SK-N-SH (cell line): ENCODE measurements at regions not wholly inside any gene's neighbourhood (a gene's known extent, or its start where the extent isn't known, plus 50 kb on each side); places are given as distances from the start of the nearest gene placed in this dataset.

Experiments
- CTCF ChIA-PET: fragments of 300-600, 350-600 bp; formaldehyde crosslinking; extraction: SDS; loops from one replicate; lab custom pipeline; 2021; lab: Yijun Ruan, JAX
- POLR2A ChIA-PET: fragments of 350-600 bp; sonication (Branson Sonifier 250); formaldehyde crosslinking; extraction: SDS; loops from one replicate; lab custom pipeline; 2020; ENCODE audit warnings: antibody characterized with exemption, inconsistent platforms; lab: Yijun Ruan, JAX
- DNase-seq: peaks from one replicate; pipeline ENCODE4 v3.0.0; 2012
- H2AFZ ChIP-seq: fragments of 200-600 bp; sonication (generic); 2 replicates; pipeline ENCODE4 v1.8.1; 2016; ENCODE audit warnings: antibody characterized with exemption, mild to moderate bottlenecking, low read depth
- H3F3A ChIP-seq: fragments of 200-600 bp; sonication (generic); replicated peaks from 2 replicates; pipeline ENCODE3; 2016; ENCODE audit warnings: antibody characterized with exemption, mild to moderate bottlenecking; ENCODE audit not compliant: insufficient read depth
- H3K27ac ChIP-seq, 2 experiments: fragments of 200-500 bp in 1 of 2; fragments of 200-600 bp in 1 of 2; sonication (Bioruptor generic) in 1 of 2; sonication (generic), shearing (Covaris generic) in 1 of 2; 2 replicates each; pipeline versions ENCODE4 v1.5.1 to v1.6.1; 2014 to 2016; ENCODE audit warnings: low read depth in 2 of 2, inconsistent platforms in 1 of 2, low read length in 1 of 2, mild to moderate bottlenecking in 1 of 2, mixed read lengths in 1 of 2
- H3K27me3 ChIP-seq: fragments of 200-600 bp; sonication (generic), shearing (Covaris generic); 2 replicates; pipeline ENCODE4 v1.6.1; 2016; ENCODE audit warnings: mixed run types; ENCODE audit not compliant: insufficient read depth
- H3K36me3 ChIP-seq, 2 experiments: fragments of 200-500 bp in 1 of 2; fragments of 200-600 bp in 1 of 2; sonication (Bioruptor generic) in 1 of 2; sonication (generic) in 1 of 2; replicated peaks in 1 of 2; 2 replicates each; pipeline versions ENCODE3 to v1.5.1; 2014 to 2016; ENCODE audit warnings: low read length in 1 of 2, mild to moderate bottlenecking in 1 of 2; ENCODE audit not compliant: insufficient read depth in 2 of 2, control insufficient read depth in 1 of 2
- H3K4me1 ChIP-seq, 2 experiments: fragments of 200-500 bp in 1 of 2; fragments of 200-600 bp in 1 of 2; sonication (Bioruptor generic) in 1 of 2; sonication (generic), shearing (Covaris generic) in 1 of 2; 2 replicates each; pipeline versions ENCODE4 v1.5.1 to v1.6.1; 2014 to 2016; ENCODE audit warnings: low read depth in 1 of 2, low read length in 1 of 2, mixed run types in 1 of 2; ENCODE audit not compliant: insufficient read depth in 2 of 2, control insufficient read depth in 1 of 2
- H3K4me2 ChIP-seq: fragments of 200-600 bp; sonication (generic), shearing (Covaris generic); 2 replicates; pipeline ENCODE4 v1.6.1; 2017; ENCODE audit warnings: mixed run types
- H3K4me3 ChIP-seq, 2 experiments: fragments of 200-500 bp in 1 of 2; fragments of 200-600 bp in 1 of 2; sonication (Bioruptor generic) in 1 of 2; sonication (generic), shearing (Covaris generic) in 1 of 2; 2 replicates each; pipeline versions ENCODE4 v1.5.1 to v1.8.1; 2014 to 2016; ENCODE audit warnings: low read depth in 2 of 2, inconsistent platforms in 1 of 2, low read length in 1 of 2, mild to moderate bottlenecking in 1 of 2, mixed read lengths in 1 of 2, moderate library complexity in 1 of 2
- H3K79me2 ChIP-seq: fragments of 200-600 bp; sonication (generic); 2 replicates; pipeline ENCODE4 v1.8.1; 2017; ENCODE audit warnings: mild to moderate bottlenecking; ENCODE audit not compliant: insufficient read depth
- H3K9ac ChIP-seq: fragments of 200-600 bp; sonication (generic); 2 replicates; pipeline ENCODE4 v1.6.1; 2017; ENCODE audit warnings: mixed run types
- H3K9me2 ChIP-seq: fragments of 200-600 bp; sonication (generic); 2 replicates; pipeline ENCODE4 v1.6.1; 2017; ENCODE audit warnings: mixed run types
- H3K9me3 ChIP-seq: fragments of 200-600 bp; sonication (generic); 2 replicates; pipeline ENCODE4 v1.6.1; 2017; ENCODE audit warnings: mixed run types, mild to moderate bottlenecking, moderate library complexity
- H4K20me1 ChIP-seq: fragments of 200-600 bp; sonication (generic); 2 replicates; pipeline ENCODE4 v1.6.1; 2017; ENCODE audit warnings: mild to moderate bottlenecking, mixed run types; ENCODE audit not compliant: insufficient read depth
- CHD2 ChIP-seq: fragments of 150-350 bp; IDR thresholded peaks from 2 replicates; pipeline ENCODE4 v1.6.1; 2018; ENCODE audit warnings: low read length; ENCODE audit not compliant: partially characterized antibody
- CTCF ChIP-seq: fragments of 200-600 bp; sonication (generic); IDR thresholded peaks from 2 replicates; pipeline ENCODE4 v1.6.1; 2017; ENCODE audit warnings: antibody characterized with exemption, mild to moderate bottlenecking, moderate library complexity
- FOXJ3 ChIP-seq: sonication (generic); formaldehyde crosslinking; IDR thresholded peaks from 2 replicates; pipeline ENCODE4 v1.5.1; 2020; ENCODE audit warnings: mild to moderate bottlenecking, missing genetic modification reagents
- FOXM1 ChIP-seq: IDR thresholded peaks from 2 replicates; pipeline ENCODE4 v1.4.0; 2012; ENCODE audit warnings: low read depth, mild to moderate bottlenecking
- IRF3 ChIP-seq: fragments of 150-350 bp; IDR thresholded peaks from 2 replicates; pipeline ENCODE4 v1.6.1; 2016; ENCODE audit warnings: mild to moderate bottlenecking, low read depth, low read length
- MAX ChIP-seq: IDR thresholded peaks from 2 replicates; pipeline ENCODE4 v1.4.0; 2012; ENCODE audit warnings: low read depth
- MEF2A ChIP-seq: IDR thresholded peaks from 2 replicates; pipeline ENCODE4 v1.4.0; 2012; ENCODE audit warnings: low read depth, borderline replicate concordance
- RAD21 ChIP-seq: IDR thresholded peaks from 2 replicates; pipeline ENCODE4 v1.6.1; 2012; ENCODE audit warnings: mild to moderate bottlenecking, low read length
- REST ChIP-seq: IDR thresholded peaks from 2 replicates; pipeline ENCODE4 v1.6.1; 2012; ENCODE audit warnings: mild to moderate bottlenecking, low read depth, low read length, moderate library complexity
- TCF12 ChIP-seq: IDR thresholded peaks from 2 replicates; pipeline ENCODE4 v1.4.0; 2012
- WGBS: methylation state at CpG from one replicate; pipeline ENCODE4 v1.1.6; 2017; ENCODE audit warnings: low lambda C conversion rate; 5-methylcytosine and 5-hydroxymethylcytosine counted together
- TF ChIP-seq, protein P1 (sequence below): IDR thresholded peaks from 2 replicates; pipeline ENCODE4; 2012
- TF ChIP-seq, protein P2 (sequence below): IDR thresholded peaks from 2 replicates; pipeline ENCODE4 v1.4.0; 2012; ENCODE audit warnings: low read depth, borderline replicate concordance

GRCh38 chr11:130725421-130726233 lies 190.7 kb downstream of the SNX19 start:
- Histone ChIP-seq H3K27me3 (no peaks in the 10 kb centered on the region), H3K9me2 (no peaks in the 10 kb centered on the region), H3K4me2 (no peak overlapping the region), H3K4me3 (no peak overlapping the region), H3F3A (no peaks in the 10 kb centered on the region), H3K9ac (no peak overlapping the region), H3K9me3 (peaks cover 8% of the 10 kb centered on the region; the same call in 1 of the 2 replicates), H4K20me1 (no peaks in the 10 kb centered on the region), H3K79me2 (no peaks in the 10 kb centered on the region), H2AFZ (no peak overlapping the region), H3K36me3 (no peaks in the 10 kb centered on the region), H3K27ac (no peak overlapping the region), H3K4me1 (peaks cover 0 to 5% of the 10 kb centered on the region in 2 experiments; a peak in 1 of 4 replicates)
- no peak for DNase-seq
- TF ChIP-seq REST (no peak), FOXM1 (no peak), MAX (no peak), FOXJ3 (CRISPR knock-in tag) (no peak), CHD2 (no peak), CTCF (no peak), RAD21 (no peak), TCF12 (no peak), IRF3 (no peak), MEF2A (no peak)
- TF ChIP-seq, protein P1, sequence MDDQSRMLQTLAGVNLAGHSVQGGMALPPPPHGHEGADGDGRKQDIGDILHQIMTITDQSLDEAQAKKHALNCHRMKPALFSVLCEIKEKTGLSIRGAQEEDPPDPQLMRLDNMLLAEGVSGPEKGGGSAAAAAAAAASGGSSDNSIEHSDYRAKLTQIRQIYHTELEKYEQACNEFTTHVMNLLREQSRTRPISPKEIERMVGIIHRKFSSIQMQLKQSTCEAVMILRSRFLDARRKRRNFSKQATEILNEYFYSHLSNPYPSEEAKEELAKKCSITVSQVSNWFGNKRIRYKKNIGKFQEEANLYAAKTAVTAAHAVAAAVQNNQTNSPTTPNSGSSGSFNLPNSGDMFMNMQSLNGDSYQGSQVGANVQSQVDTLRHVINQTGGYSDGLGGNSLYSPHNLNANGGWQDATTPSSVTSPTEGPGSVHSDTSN, result no peak
- TF ChIP-seq, protein P2, sequence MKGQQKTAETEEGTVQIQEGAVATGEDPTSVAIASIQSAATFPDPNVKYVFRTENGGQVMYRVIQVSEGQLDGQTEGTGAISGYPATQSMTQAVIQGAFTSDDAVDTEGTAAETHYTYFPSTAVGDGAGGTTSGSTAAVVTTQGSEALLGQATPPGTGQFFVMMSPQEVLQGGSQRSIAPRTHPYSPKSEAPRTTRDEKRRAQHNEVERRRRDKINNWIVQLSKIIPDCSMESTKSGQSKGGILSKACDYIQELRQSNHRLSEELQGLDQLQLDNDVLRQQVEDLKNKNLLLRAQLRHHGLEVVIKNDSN, result no peak; the same call in 1 of the 2 replicates
- ChIA-PET CTCF (interaction anchor here (0.5 to 1.5 kb wide), 4 partner anchors 15 to 260 kb away, joined by 3 to 4 read pairs (median 3); no protein-coding TSS in a partner anchor), POLR2A (no interaction called here)
- 62% methylated on average over 5 of the region's 5 CpGs for WGBS
